Stimulated activated CD8-positive, alpha-beta memory T cell treated with anti-CD3 and anti-CD28 coated beads, Interleukin-2, amount 100 ng/mL, for 1 hour (primary cell): ENCODE measurements at regions not wholly inside any gene's neighbourhood (a gene's known extent, or its start where the extent isn't known, plus 50 kb on each side); places are given as distances from the start of the nearest gene placed in this dataset.
A peak's percentile ranks its signal among the peaks of the same experiment; 100 is the strongest.
"Not testable (repeated sequence)": the region's sequence is repeated elsewhere in the genome, so short reads cannot be mapped to it uniquely, and the experiment has no call there.

Source experiments
- DNase-seq, 2 donors: peaks; one replicate each; pipeline ENCODE4 v3.0.0-alpha.2; 2020; ENCODE audit warnings: low read depth in 2 of 2

- DNase-seq, result no peak
Measured at GRCh38 chr3:82165266-82165665, 403.8 kb upstream of the GBE1 start.

DNA sequence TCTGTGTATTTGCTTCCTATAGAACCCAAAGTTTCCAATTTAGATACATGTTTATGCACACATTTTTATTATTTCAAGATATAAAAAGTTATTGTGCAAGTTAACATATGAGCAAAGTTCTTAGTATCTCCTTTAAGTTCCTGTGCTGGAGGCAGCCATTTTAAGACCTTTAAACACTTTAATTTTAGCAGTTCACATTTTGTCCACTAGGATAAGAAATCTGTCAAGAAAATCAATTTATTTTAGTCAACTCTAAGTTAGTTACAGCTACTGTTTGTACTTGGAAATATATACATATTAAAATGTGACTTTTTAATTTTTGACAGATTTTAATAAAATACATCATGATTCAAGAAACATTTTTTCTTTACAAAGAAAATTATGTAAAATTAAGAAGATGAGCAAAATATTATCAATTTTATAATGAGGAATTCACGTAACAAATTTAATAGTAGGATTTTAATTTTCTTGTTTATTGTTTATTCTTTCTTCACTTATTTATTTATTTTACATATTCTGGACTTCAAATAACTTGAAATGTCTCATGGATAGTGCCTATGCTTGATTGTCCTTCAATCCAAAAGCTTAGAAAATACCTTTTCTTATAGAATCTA lies 402.6 kb upstream of the GBE1 start:
- DNase-seq, result no peak

GRCh38 chr3:82157952-82158351 lies 396.5 kb upstream of the GBE1 start:
- DNase-seq, result no peak

DNA sequence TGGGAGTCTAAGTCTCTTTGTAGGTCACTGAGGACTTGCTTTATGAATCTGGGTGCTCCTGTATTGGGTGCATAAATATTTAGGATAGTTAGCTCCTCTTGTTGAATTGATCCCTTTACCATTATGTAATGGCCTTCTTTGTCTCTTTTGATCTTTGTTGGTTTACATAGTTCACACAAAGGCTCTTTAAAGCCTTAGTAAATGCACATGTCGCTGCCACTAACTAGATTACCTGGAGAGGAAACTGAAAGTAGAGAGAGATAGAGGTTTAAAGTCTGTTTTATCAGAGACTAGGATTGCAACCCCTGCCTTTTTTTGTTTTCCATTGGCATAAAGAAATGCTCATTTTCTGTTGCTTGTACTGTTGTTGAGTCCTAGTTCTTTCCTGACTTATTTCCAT lies 392.4 kb upstream of the GBE1 start:
- DNase-seq, result not testable (repeated sequence)

- DNase-seq, result no peak
Measured at GRCh38 chr3:82145742-82146141, 384.3 kb upstream of the GBE1 start.

GRCh38 chr3:82144811-82145210 lies 383.4 kb upstream of the GBE1 start:
- no peak for DNase-seq

- no peak for DNase-seq
Measured at GRCh38 chr3:82143661-82144412, 382.4 kb upstream of the GBE1 start.

GRCh38 chr3:82141592-82141991 lies 380.1 kb upstream of the GBE1 start:
- DNase-seq, result no peak

DNA sequence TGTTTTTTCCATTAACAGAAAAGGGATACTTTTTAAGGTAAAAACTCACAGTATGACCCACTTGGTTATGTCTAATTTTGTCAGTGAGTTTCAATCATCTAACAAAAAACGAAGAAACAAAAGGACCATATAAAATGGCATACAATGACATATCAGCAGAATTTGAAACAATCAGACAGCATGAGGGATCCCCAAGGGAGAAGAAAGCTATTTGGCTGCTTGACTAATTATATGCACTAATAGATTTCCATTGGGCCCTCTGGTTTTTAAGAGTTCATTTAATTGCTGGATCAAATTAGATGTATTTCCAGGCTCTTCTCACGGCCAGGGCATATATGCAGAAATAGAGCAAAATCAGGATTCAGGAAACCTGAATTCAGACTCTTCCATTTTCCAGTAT lies 376.4 kb upstream of the GBE1 start:
- no peak for DNase-seq

DNA sequence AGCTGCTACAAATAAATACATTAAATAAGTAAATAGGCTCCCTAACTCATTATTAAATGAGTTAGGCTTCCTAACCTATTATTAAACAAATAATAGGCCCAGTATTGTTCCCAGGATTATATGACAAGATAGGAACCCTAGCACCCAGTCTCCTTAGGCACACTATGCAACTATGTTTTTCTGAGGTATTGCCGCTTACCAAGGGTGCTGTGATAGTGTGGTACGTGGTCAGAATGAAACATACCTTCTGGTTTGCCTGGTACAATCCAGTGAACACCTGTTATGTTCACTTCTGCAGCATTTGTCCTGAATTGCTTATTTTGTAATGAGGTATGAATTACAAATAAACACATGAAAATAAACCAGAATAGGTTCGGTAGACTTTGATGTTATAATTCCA lies 375.6 kb upstream of the GBE1 start:
- DNase-seq, result no peak

DNA sequence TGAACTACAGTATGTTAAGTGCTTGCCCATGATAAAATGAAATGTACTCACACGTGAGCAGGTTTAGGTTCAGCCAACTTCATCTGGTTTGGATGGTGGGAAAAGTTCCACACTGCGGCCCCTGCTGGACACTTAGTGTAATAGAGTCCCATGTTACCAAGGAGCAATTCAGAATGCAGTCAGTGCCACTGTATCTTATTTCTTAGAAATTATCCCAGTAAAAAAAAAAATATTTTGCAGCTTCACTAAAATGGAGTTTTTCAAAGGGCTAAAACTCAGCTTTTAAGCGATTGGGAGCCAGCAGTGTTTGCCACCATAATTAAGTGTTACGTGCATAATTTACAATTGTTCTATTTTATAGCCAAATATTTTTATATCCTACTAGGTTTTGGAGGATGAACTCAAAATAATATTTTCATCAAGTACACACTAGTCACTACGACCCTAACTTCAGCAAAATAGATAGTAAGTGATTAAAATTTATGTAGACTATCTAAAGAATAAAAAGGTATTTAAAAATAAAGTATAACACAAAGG lies 371.7 kb upstream of the GBE1 start:
- peak in 1 of 2 donors; percentile 2 for DNase-seq

GRCh38 chr3:82132210-82133069 lies 371.0 kb upstream of the GBE1 start:
- no peak for DNase-seq

GRCh38 chr3:82130046-82130445 lies 368.6 kb upstream of the GBE1 start:
- DNase-seq, result no peak

DNA sequence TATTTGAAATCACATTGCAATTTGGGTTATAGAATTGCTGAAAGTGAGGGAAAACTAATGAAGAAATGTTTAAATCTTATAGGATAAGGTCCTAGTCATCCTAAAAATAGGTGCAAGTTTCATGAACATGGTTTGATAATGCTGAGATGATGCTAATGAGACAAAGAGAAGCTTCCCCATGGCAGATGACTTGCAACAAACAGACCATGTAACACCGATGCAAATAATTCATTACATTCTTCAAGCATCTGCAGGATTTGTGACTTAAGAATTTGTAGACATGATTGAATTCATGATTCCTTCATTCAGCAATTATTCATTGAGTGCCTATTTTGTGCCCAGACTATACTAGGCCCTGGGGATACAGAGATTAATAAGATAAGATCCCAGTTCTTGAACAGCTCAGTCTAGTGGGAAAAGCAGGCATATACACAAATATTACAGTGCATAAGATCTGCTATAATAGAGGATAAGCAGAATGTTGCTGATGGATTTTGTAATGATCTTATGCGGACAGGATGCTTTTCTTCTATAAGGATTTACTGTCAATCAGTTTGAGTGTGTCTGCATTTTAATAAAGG lies 367.9 kb upstream of the GBE1 start:
- DNase-seq, result no peak

GRCh38 chr3:82128271-82128670 lies 366.8 kb upstream of the GBE1 start:
- DNase-seq, result no peak

- no peak for DNase-seq
Measured at GRCh38 chr3:82122554-82123345, 361.3 kb upstream of the GBE1 start.

GRCh38 chr3:82114589-82114988 lies 353.1 kb upstream of the GBE1 start:
- DNase-seq, result no peak

DNA sequence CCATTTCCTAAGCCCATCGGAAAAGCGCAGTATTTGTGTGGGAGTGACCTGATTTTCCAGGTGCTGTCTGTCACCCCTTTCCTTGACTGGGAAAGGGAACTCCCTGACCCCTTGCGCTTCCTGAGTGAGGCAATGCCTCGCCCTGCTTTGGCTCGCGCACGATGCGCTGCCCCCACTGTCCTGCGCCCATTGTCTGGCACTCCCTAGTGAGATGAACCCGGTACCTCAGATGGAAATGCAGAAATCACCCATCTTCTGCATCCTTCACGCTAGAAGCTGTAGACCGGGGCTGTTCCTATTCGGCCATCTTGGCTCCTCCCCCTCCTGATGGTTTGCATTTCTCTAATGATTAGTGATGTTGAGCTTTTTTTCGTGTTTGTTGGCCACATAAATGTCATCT lies 349.3 kb upstream of the GBE1 start:
- not testable (repeated sequence) for DNase-seq

DNA sequence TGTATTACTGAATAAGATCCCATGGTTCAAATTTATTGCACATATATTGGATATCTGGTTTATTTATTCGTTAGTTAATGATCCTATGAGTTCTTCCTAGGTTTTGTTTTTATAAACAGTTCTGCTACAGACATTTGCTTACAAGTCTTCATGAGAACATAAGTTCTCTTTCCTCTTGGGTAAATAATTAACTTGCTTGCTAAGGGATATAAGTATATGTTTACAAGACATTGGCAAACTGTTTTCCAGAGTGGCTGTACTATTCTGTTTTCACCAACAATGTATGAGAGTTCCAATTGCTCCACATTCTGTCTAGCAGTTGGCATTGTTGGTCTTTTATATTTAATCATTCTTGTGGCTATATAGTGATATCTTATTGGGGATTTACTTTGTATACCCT lies 341.8 kb upstream of the GBE1 start:
- DNase-seq, result no peak

DNA sequence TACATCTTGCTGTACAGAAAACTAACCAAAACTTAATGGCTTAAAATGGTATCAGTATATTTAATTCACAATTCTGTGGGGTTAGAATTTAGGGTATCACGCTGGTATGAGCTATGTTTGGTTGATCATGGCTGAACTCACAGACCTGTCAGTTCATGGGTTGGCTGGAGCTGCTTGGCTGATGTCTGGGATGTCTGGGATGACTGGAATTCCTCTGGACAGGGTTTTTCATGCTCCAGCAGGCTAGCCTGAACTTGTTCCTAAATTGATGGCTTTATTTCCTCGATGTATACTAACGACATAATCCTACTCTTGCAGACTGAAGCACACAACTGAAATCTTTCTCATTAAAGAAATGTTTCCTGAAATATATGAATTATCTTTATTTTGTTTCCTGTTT lies 338.9 kb upstream of the GBE1 start:
- DNase-seq, result no peak

GRCh38 chr3:82093641-82094040 lies 332.2 kb upstream of the GBE1 start:
- no peak for DNase-seq
